ENCODE measurements at regions not wholly inside any gene's neighbourhood (a gene's known extent, or its start where the extent isn't known, plus 50 kb on each side); places are given as distances from the start of the nearest gene placed in this dataset.

- no peaks in the 10 kb centered on the region for H3K36me3 Mint-ChIP-seq (ENCODE audit: unreplicated experiment)
- DNase-seq, result no peak
- H3K4me3 Mint-ChIP-seq (ENCODE audit: unreplicated experiment), result no peak overlapping the region
- H3K4me1 Mint-ChIP-seq (ENCODE audit: low read depth, unreplicated experiment), result no peaks in the 10 kb centered on the region
- no peaks in the 10 kb centered on the region for H3K27me3 Mint-ChIP-seq (ENCODE audit: unreplicated experiment)
- H3K9me3 Mint-ChIP-seq (ENCODE audit: unreplicated experiment), result no peaks in the 10 kb centered on the region
- TF ChIP-seq CTCF (IDR thresholded peaks at IDR 0.05; ENCODE audit: partially characterized antibody, unreplicated experiment), result no peak
- H3K27ac Mint-ChIP-seq (ENCODE audit: unreplicated experiment), result no peak overlapping the region
Measured at GRCh38 chr2:65918760-65919187, 486.4 kb upstream of the SPRED2 start.

- TF ChIP-seq CTCF (IDR thresholded peaks at IDR 0.05; ENCODE audit: partially characterized antibody, unreplicated experiment), result no peak
- Mint-ChIP-seq H3K27me3 (ENCODE audit: unreplicated experiment) (no peaks in the 10 kb centered on the region), H3K9me3 (ENCODE audit: unreplicated experiment) (no peaks in the 10 kb centered on the region)
Measured at GRCh38 chr2:65917986-65918385, 485.6 kb upstream of the SPRED2 start.

GRCh38 chr2:65916785-65917295, 484.4 kb upstream of the SPRED2 start:
- no peak for DNase-seq
- no peaks in the 10 kb centered on the region for H3K36me3 Mint-ChIP-seq (ENCODE audit: unreplicated experiment)
- no peak overlapping the region for H3K27ac Mint-ChIP-seq (ENCODE audit: unreplicated experiment)
- no peaks in the 10 kb centered on the region for H3K27me3 Mint-ChIP-seq (ENCODE audit: unreplicated experiment)
- TF ChIP-seq CTCF (IDR thresholded peaks at IDR 0.05; ENCODE audit: partially characterized antibody, unreplicated experiment), result no peak
- H3K4me1 Mint-ChIP-seq (ENCODE audit: low read depth, unreplicated experiment), result no peaks in the 10 kb centered on the region
- no peak overlapping the region for H3K4me3 Mint-ChIP-seq (ENCODE audit: unreplicated experiment)
- H3K9me3 Mint-ChIP-seq (ENCODE audit: unreplicated experiment), result no peaks in the 10 kb centered on the region

More at GRCh38 chr2:65917986-65918385, 485.6 kb upstream of the SPRED2 start:
- no peaks in the 10 kb centered on the region for H3K4me1 Mint-ChIP-seq (ENCODE audit: low read depth, unreplicated experiment)
- no peak overlapping the region for H3K4me3 Mint-ChIP-seq (ENCODE audit: unreplicated experiment)
- H3K36me3 Mint-ChIP-seq (ENCODE audit: unreplicated experiment), result no peaks in the 10 kb centered on the region
- no peak for DNase-seq
- H3K27ac Mint-ChIP-seq (ENCODE audit: unreplicated experiment), result no peak overlapping the region

- DNase-seq, result no peak
- Mint-ChIP-seq H3K9me3 (ENCODE audit: unreplicated experiment) (no peaks in the 10 kb centered on the region), H3K36me3 (ENCODE audit: unreplicated experiment) (no peaks in the 10 kb centered on the region), H3K27me3 (ENCODE audit: unreplicated experiment) (no peaks in the 10 kb centered on the region), H3K4me1 (ENCODE audit: low read depth, unreplicated experiment) (no peaks in the 10 kb centered on the region), H3K27ac (ENCODE audit: unreplicated experiment) (no peak overlapping the region), H3K4me3 (ENCODE audit: unreplicated experiment) (no peak overlapping the region)
- TF ChIP-seq CTCF (IDR thresholded peaks at IDR 0.05; ENCODE audit: partially characterized antibody, unreplicated experiment), result no peak
Measured at GRCh38 chr2:65916177-65916576, 483.8 kb upstream of the SPRED2 start.

- DNase-seq, result no peak
- Mint-ChIP-seq H3K36me3 (ENCODE audit: unreplicated experiment) (no peaks in the 10 kb centered on the region), H3K4me1 (ENCODE audit: low read depth, unreplicated experiment) (no peaks in the 10 kb centered on the region), H3K4me3 (ENCODE audit: unreplicated experiment) (no peak overlapping the region), H3K9me3 (ENCODE audit: unreplicated experiment) (no peaks in the 10 kb centered on the region), H3K27ac (ENCODE audit: unreplicated experiment) (no peak overlapping the region), H3K27me3 (ENCODE audit: unreplicated experiment) (no peaks in the 10 kb centered on the region)
- TF ChIP-seq CTCF (IDR thresholded peaks at IDR 0.05; ENCODE audit: partially characterized antibody, unreplicated experiment), result no peak
Measured at GRCh38 chr2:65915273-65915672, 482.9 kb upstream of the SPRED2 start.

All from glutamatergic neuron (in vitro differentiated cells).